PFSK-1 (cell line): ENCODE measurements at regions not wholly inside any gene's neighbourhood (a gene's known extent, or its start where the extent isn't known, plus 50 kb on each side); places are given as distances from the start of the nearest gene placed in this dataset.

Experiments used
- POLR2AphosphoS5 ChIP-seq: IDR thresholded peaks from 2 replicates; pipeline ENCODE4 v1.6.1; 2012; ENCODE audit warnings: low read depth, mild to moderate bottlenecking, control low read depth, low read length, moderate library complexity
- REST ChIP-seq, 2 experiments: IDR thresholded peaks; 2 replicates each; pipeline versions ENCODE4 v1.6.1 to v1.8.0; 2011 to 2012; ENCODE audit warnings: low read depth in 2 of 2, low read length in 2 of 2, control low read depth in 1 of 2, inconsistent platforms in 1 of 2, mild to moderate bottlenecking in 1 of 2, moderate library complexity in 1 of 2; ENCODE audit not compliant: insufficient read depth in 1 of 2
- SIN3A ChIP-seq: IDR thresholded peaks from 2 replicates; pipeline ENCODE4 v1.6.1; 2012; ENCODE audit warnings: mild to moderate bottlenecking, low read length, moderate library complexity, borderline replicate concordance; ENCODE audit not compliant: insufficient read depth
- TAF1 ChIP-seq: IDR thresholded peaks from 2 replicates; pipeline ENCODE4 v1.6.1; 2012; ENCODE audit warnings: low read length, control low read depth, borderline replicate concordance; ENCODE audit not compliant: insufficient read depth

DNA sequence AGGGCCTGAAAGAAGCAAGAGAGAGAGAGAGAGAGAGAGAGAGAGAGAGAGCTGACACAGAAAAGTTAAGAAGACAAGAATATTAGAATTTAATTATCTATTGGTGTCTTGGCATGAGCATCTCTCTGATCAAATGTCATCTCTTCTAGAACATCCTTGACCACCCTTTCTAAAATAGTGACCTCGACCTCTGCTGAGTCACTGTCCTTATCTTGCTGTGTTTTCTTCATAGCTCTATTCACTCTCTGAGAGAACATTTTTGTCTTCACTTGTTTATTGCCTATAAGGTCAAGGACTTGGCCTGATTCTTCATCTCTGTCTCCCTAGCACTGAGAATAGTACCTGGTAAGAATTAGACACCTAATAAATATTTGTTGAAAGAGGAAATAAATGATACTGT lies 383.8 kb upstream of the RPS23 start:
- no peak for TF ChIP-seq REST (IDR thresholded peaks at IDR 0.05; ENCODE audit: insufficient read depth in 1 of 2, low read depth in 2 of 2, low read length in 2 of 2)
- TF ChIP-seq POLR2AphosphoS5: no peak
- TF ChIP-seq SIN3A: no peak
- TF ChIP-seq TAF1: no peak
